ENCODE measurements at regions not wholly inside any gene's neighbourhood (a gene's known extent, or its start where the extent isn't known, plus 50 kb on each side); places are given as distances from the start of the nearest gene placed in this dataset.

- FAIRE-seq, result no peak
Measured at GRCh38 chr9:16203729-16204573, 651.1 kb downstream of the CCDC171 start.

GRCh38 chr9:16205455-16205854 lies 652.6 kb downstream of the CCDC171 start:
- no peak for FAIRE-seq

- FAIRE-seq, result no peak
Measured at GRCh38 chr9:16206518-16206917, 653.7 kb downstream of the CCDC171 start.

- no peak for FAIRE-seq
Measured at GRCh38 chr9:16207161-16207560, 654.3 kb downstream of the CCDC171 start.

GRCh38 chr9:16210440-16210839 lies 657.6 kb downstream of the CCDC171 start:
- no peak for FAIRE-seq

GRCh38 chr9:16211946-16212345 lies 658.5 kb downstream of the BNC2 start:
- no peak for FAIRE-seq

GRCh38 chr9:16213781-16214515 lies 656.5 kb downstream of the BNC2 start:
- peak; percentile 85 for FAIRE-seq

GRCh38 chr9:16214677-16215352 lies 655.7 kb downstream of the BNC2 start:
- peak; percentile 41 for FAIRE-seq

- FAIRE-seq, result no peak
Measured at GRCh38 chr9:16215353-16215680, 655.2 kb downstream of the BNC2 start.

- no peak for FAIRE-seq
Measured at GRCh38 chr9:16217943-16218701, 652.3 kb downstream of the BNC2 start.

- no peak for FAIRE-seq
Measured at GRCh38 chr9:16221366-16221765, 649.1 kb downstream of the BNC2 start.

GRCh38 chr9:16221822-16222547 lies 648.5 kb downstream of the BNC2 start:
- no peak for FAIRE-seq

- no peak for FAIRE-seq
Measured at GRCh38 chr9:16223074-16223871, 647.2 kb downstream of the BNC2 start.

- FAIRE-seq, result no peak
Measured at GRCh38 chr9:16230731-16231130, 639.7 kb downstream of the BNC2 start.

GRCh38 chr9:16236311-16236710 lies 634.2 kb downstream of the BNC2 start:
- FAIRE-seq, result no peak

GRCh38 chr9:16236882-16237281 lies 633.6 kb downstream of the BNC2 start:
- FAIRE-seq, result no peak

- no peak for FAIRE-seq
Measured at GRCh38 chr9:16238623-16239138, 631.8 kb downstream of the BNC2 start.

GRCh38 chr9:16241231-16241630 lies 629.2 kb downstream of the BNC2 start:
- no peak for FAIRE-seq

GRCh38 chr9:16243798-16244197 lies 626.7 kb downstream of the BNC2 start:
- no peak for FAIRE-seq

- FAIRE-seq, result no peak
Measured at GRCh38 chr9:16245756-16246440, 624.6 kb downstream of the BNC2 start.

- no peak for FAIRE-seq
Measured at GRCh38 chr9:16246785-16247184, 623.7 kb downstream of the BNC2 start.
